Neural progenitor cell (in vitro differentiated cells): ENCODE measurements at regions not wholly inside any gene's neighbourhood (a gene's known extent, or its start where the extent isn't known, plus 50 kb on each side); places are given as distances from the start of the nearest gene placed in this dataset.

Source experiments
- DNase-seq: peaks from one replicate; pipeline ENCODE4 v3.0.0-alpha.2; 2016; ENCODE audit warnings: low spot score
- H2AFZ ChIP-seq: fragments of 200-600 bp; sonication (generic); replicated peaks from 2 replicates; pipeline ENCODE4 v1.6.1; 2016; ENCODE audit warnings: antibody characterized with exemption
- H3F3A ChIP-seq: fragments of 200-600 bp; sonication (generic); 2 replicates; pipeline ENCODE4 v1.6.1; 2016; ENCODE audit warnings: antibody characterized with exemption, low read depth
- H3K27ac ChIP-seq: fragments of 200-600 bp; sonication (generic); 2 replicates; pipeline ENCODE4 v1.5.1; 2016; ENCODE audit warnings: mild to moderate bottlenecking
- H3K27me3 ChIP-seq: fragments of 200-600 bp; sonication (generic); 2 replicates; pipeline ENCODE4 v1.6.1; 2016; ENCODE audit warnings: mild to moderate bottlenecking, moderate library complexity
- H3K36me3 ChIP-seq: fragments of 200-600 bp; sonication (generic); 2 replicates; pipeline ENCODE4 v1.5.1; 2016
- H3K4me1 ChIP-seq: fragments of 200-600 bp; sonication (generic); 2 replicates; pipeline ENCODE4 v1.6.1; 2016; ENCODE audit warnings: mixed run types
- H3K4me2 ChIP-seq: fragments of 200-600 bp; sonication (generic); 2 replicates; pipeline ENCODE4 v1.6.1; 2016
- H3K4me3 ChIP-seq: fragments of 200-600 bp; sonication (generic); 2 replicates; pipeline ENCODE4 v1.5.1; 2016
- H3K79me2 ChIP-seq: fragments of 200-600 bp; sonication (generic); 2 replicates; pipeline ENCODE4 v1.6.1; 2016; ENCODE audit warnings: low read depth
- H3K9ac ChIP-seq: fragments of 200-600 bp; sonication (generic); 2 replicates; pipeline ENCODE4 v1.6.1; 2016
- H3K9me3 ChIP-seq: fragments of 200-600 bp; sonication (generic); 2 replicates; pipeline ENCODE4 v1.5.1; 2016; ENCODE audit warnings: low read depth
- H4K20me1 ChIP-seq: fragments of 200-600 bp; sonication (generic); 2 replicates; pipeline ENCODE4 v1.6.1; 2016; ENCODE audit warnings: low read depth
- H3K27ac Mint-ChIP-seq: 3 replicates; pipeline ENCODE4 v1.8.0; 2021; ENCODE audit warnings: mixed read lengths
- H3K27me3 Mint-ChIP-seq: 2 replicates; pipeline ENCODE4 v1.8.0; 2022; ENCODE audit warnings: low read depth, mild to moderate bottlenecking, inconsistent platforms, moderate library complexity, mixed read lengths; ENCODE audit not compliant: insufficient read depth
- H3K36me3 Mint-ChIP-seq: 3 replicates; pipeline ENCODE4 v1.8.0; 2021; ENCODE audit warnings: mixed read lengths
- H3K4me1 Mint-ChIP-seq: 3 replicates; pipeline ENCODE4 v1.8.0; 2021; ENCODE audit warnings: mixed read lengths
- H3K4me3 Mint-ChIP-seq: 3 replicates; pipeline ENCODE4 v1.8.0; 2021; ENCODE audit warnings: mild to moderate bottlenecking, moderate library complexity, mixed read lengths
- H3K9me3 Mint-ChIP-seq: 3 replicates; pipeline ENCODE4 v1.8.0; 2020; ENCODE audit warnings: mixed read lengths
- CTCF ChIP-seq: fragments of 200-600 bp; sonication (generic); IDR thresholded peaks from 2 replicates; pipeline ENCODE4 v1.5.1; 2017; ENCODE audit warnings: antibody characterized with exemption, mild to moderate bottlenecking
- EZH2 ChIP-seq: fragments of 200-600 bp; sonication (generic); IDR thresholded peaks from 2 replicates; pipeline ENCODE4 v1.6.1; 2017; ENCODE audit warnings: antibody characterized with exemption, mild to moderate bottlenecking, moderate library complexity
- EZH2phosphoT487 ChIP-seq: fragments of 200-600 bp; sonication (generic); IDR thresholded peaks from 2 replicates; pipeline ENCODE4 v1.6.1; 2017; ENCODE audit warnings: antibody characterized with exemption

DNA sequence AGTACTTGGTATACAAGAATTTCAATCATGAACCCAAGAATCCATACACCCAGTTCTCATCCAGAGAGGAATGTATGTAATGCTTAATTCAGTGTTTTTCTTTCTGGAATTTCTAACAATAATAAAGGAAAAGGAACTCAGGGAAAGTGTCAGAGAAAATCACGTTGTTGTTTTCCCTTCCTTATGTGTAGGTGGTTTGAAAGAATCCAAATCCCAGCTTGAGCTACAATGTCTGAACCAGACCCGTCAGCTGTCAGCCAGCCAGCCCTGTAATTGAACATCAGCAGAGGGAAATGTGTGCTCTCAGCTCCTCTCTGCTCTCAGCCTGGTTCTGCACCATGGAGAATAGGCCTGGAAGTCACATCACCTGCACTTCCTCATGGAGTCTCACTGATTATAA is 126.5 kb downstream of the TMEM30B start:
- H3K27ac Mint-ChIP-seq, result peak overlapping the region; percentile 69
- H3K36me3 ChIP-seq, result no peaks in the 10 kb centered on the region
- H4K20me1 ChIP-seq, result no peaks in the 10 kb centered on the region
- H3K27me3 Mint-ChIP-seq, result no peaks in the 10 kb centered on the region
- no peak overlapping the region for H3K9ac ChIP-seq
- no peak overlapping the region for H3K4me3 Mint-ChIP-seq
- H3K79me2 ChIP-seq, result no peaks in the 10 kb centered on the region
- DNase-seq, result no peak
- TF ChIP-seq EZH2 (no peak), CTCF (no peak)
- H3K27ac ChIP-seq, result peak overlapping the region; percentile 3
- peak overlapping the region; percentile 57 for H3K4me2 ChIP-seq
- H2AFZ ChIP-seq, result no peak overlapping the region
- H3K4me1 ChIP-seq, result peaks cover 31% of the 10 kb centered on the region
- peaks cover 25% of the 10 kb centered on the region for H3F3A ChIP-seq
- H3K36me3 Mint-ChIP-seq, result no peaks in the 10 kb centered on the region
- no peaks in the 10 kb centered on the region for H3K9me3 ChIP-seq
- peaks cover 4% of the 10 kb centered on the region for H3K9me3 Mint-ChIP-seq
- peaks cover 31% of the 10 kb centered on the region for H3K4me1 Mint-ChIP-seq
- no peak overlapping the region for H3K4me3 ChIP-seq
- no peaks in the 10 kb centered on the region for H3K27me3 ChIP-seq

GRCh38 chr14:61153914-61154545 is 127.1 kb downstream of the TMEM30B start:
- peaks cover 31% of the 10 kb centered on the region for H3K4me1 Mint-ChIP-seq
- peak overlapping the region; percentile 57 for H3K4me2 ChIP-seq
- H3K9ac ChIP-seq, result no peak overlapping the region
- H3K27ac ChIP-seq, result peak overlapping the region; percentile 3
- H3K9me3 Mint-ChIP-seq, result peaks cover 4% of the 10 kb centered on the region
- H3K27me3 ChIP-seq, result no peaks in the 10 kb centered on the region
- H3K27ac Mint-ChIP-seq, result no peak overlapping the region
- H3K4me3 ChIP-seq, result no peak overlapping the region
- TF ChIP-seq EZH2, result no peak
- no peak for TF ChIP-seq CTCF
- no peak for TF ChIP-seq EZH2phosphoT487
- peak; percentile 19 for DNase-seq
- no peak overlapping the region for H2AFZ ChIP-seq
- no peaks in the 10 kb centered on the region for H3K79me2 ChIP-seq
- peaks cover 25% of the 10 kb centered on the region for H3F3A ChIP-seq
- no peaks in the 10 kb centered on the region for H3K36me3 ChIP-seq
- no peaks in the 10 kb centered on the region for H3K36me3 Mint-ChIP-seq
- no peaks in the 10 kb centered on the region for H3K9me3 ChIP-seq
- H3K27me3 Mint-ChIP-seq, result no peaks in the 10 kb centered on the region
- H3K4me3 Mint-ChIP-seq, result peak overlapping the region; percentile 17
- no peaks in the 10 kb centered on the region for H4K20me1 ChIP-seq
- peaks cover 31% of the 10 kb centered on the region for H3K4me1 ChIP-seq

GRCh38 chr14:61153431-61153830 is 127.7 kb downstream of the TMEM30B start:
- Histone ChIP-seq H3K4me1 (peaks cover 31% of the 10 kb centered on the region), H3K4me3 (no peak overlapping the region), H3F3A (peaks cover 25% of the 10 kb centered on the region), H3K4me2 (peak overlapping the region; percentile 57), H3K27ac (peak overlapping the region; percentile 3), H4K20me1 (no peaks in the 10 kb centered on the region), H3K36me3 (no peaks in the 10 kb centered on the region), H2AFZ (no peak overlapping the region), H3K9ac (no peak overlapping the region), H3K9me3 (no peaks in the 10 kb centered on the region), H3K27me3 (no peaks in the 10 kb centered on the region), H3K79me2 (no peaks in the 10 kb centered on the region)
- Mint-ChIP-seq H3K4me1 (peaks cover 31% of the 10 kb centered on the region), H3K4me3 (peak overlapping the region; percentile 17), H3K27ac (peak overlapping the region; percentile 88), H3K36me3 (no peaks in the 10 kb centered on the region), H3K27me3 (no peaks in the 10 kb centered on the region), H3K9me3 (peaks cover 4% of the 10 kb centered on the region)
- TF ChIP-seq EZH2phosphoT487, result no peak
- TF ChIP-seq EZH2, result no peak
- no peak for TF ChIP-seq CTCF
- peak; percentile 56 for DNase-seq
